ENCODE measurements at regions not wholly inside any gene's neighbourhood (a gene's known extent, or its start where the extent isn't known, plus 50 kb on each side); places are given as distances from the start of the nearest gene placed in this dataset.

DNA sequence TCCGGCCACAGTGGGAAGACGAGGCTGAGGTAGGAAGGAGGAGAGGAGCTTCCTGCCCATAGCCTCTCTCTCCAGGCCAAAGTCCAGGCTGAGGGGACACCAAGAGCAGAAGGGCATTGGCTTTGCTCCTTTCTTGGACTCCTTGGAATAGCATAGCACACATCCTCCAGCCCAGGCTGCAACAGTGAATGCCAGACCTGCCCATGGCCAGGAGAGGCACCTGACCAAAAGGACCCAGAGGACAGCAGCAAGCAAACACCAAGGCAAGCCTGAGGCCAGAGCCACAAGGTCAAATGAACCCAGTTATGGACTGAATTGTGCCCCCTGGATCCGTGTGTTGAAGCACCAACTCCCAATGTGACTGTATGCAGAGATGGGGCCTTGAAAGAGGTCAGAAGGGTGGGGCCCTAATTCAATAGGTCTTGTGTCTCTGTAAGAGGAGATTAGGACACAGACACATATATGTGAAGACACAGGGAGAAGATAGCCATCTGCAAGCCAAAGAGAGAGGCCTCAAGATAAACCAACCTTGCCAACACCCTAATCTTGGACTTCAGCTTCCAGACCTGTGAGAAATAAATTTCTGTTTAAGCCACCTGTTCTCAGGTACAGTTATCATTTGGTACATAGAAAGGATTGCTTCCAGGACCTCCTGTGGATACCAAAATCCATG is 126.5 kb upstream of the NXT1 start:
- TF ChIP-seq EZH2 (IDR thresholded peaks at IDR 0.05; ENCODE audit: low read length) = no peak
- TF ChIP-seq, protein P1, sequence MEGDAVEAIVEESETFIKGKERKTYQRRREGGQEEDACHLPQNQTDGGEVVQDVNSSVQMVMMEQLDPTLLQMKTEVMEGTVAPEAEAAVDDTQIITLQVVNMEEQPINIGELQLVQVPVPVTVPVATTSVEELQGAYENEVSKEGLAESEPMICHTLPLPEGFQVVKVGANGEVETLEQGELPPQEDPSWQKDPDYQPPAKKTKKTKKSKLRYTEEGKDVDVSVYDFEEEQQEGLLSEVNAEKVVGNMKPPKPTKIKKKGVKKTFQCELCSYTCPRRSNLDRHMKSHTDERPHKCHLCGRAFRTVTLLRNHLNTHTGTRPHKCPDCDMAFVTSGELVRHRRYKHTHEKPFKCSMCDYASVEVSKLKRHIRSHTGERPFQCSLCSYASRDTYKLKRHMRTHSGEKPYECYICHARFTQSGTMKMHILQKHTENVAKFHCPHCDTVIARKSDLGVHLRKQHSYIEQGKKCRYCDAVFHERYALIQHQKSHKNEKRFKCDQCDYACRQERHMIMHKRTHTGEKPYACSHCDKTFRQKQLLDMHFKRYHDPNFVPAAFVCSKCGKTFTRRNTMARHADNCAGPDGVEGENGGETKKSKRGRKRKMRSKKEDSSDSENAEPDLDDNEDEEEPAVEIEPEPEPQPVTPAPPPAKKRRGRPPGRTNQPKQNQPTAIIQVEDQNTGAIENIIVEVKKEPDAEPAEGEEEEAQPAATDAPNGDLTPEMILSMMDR (optimal IDR thresholded peaks at IDR 0.05 in 1 of 3, IDR thresholded peaks at IDR 0.05 in 1 of 3, conservative IDR thresholded peaks at IDR 0.05 in 1 of 3; ENCODE audit: extremely low read depth in 1 of 3, insufficient read depth in 2 of 3, low read length in 3 of 3) = no peak

All from keratinocyte (primary cell).